ENCODE measurements at regions not wholly inside any gene's neighbourhood (a gene's known extent, or its start where the extent isn't known, plus 50 kb on each side); places are given as distances from the start of the nearest gene placed in this dataset.

DNA sequence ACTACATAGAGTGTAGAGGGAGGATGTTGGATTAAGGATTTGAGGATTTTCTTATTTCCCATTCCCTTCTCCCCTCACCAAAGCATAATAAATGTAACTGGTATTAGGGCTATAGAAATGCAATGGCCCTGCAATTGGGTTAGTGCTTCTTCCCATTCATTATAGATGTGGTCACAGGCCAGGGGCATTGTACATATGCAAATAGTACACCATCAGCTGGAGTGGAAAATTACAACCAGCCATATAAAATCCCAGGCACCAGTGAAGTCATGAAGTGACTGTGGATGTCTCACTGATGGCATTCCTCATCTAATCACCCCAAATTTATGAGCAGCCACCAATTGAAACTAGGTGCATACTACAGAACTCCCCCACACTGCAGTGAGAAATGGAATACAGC, 105.9 kb downstream of the PLK2 start (continued):
- TF ChIP-seq, protein P1, sequence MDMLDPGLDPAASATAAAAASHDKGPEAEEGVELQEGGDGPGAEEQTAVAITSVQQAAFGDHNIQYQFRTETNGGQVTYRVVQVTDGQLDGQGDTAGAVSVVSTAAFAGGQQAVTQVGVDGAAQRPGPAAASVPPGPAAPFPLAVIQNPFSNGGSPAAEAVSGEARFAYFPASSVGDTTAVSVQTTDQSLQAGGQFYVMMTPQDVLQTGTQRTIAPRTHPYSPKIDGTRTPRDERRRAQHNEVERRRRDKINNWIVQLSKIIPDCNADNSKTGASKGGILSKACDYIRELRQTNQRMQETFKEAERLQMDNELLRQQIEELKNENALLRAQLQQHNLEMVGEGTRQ (IDR thresholded peaks at IDR 0.05; ENCODE audit: low read length): no peak

All from H1 (cell line).